NCI-H187 (cell line): ENCODE measurements at regions not wholly inside any gene's neighbourhood (a gene's known extent, or its start where the extent isn't known, plus 50 kb on each side); places are given as distances from the start of the nearest gene placed in this dataset.

Experiments used
- DNase-seq, 2 experiments: peaks; one replicate each; lab custom pipeline; 2025; lab: John Stamatoyannopoulos, UW

- no peak for DNase-seq
Measured at GRCh38 chr11:10358696-10359095, 53.8 kb downstream of the ADM start.

GRCh38 chr11:10359171-10359570, 54.3 kb downstream of the ADM start:
- no peak for DNase-seq

GRCh38 chr11:10360835-10361234, 56.0 kb downstream of the ADM start:
- DNase-seq, result no peak

- DNase-seq, result no peak
Measured at GRCh38 chr11:10365045-10365444, 60.2 kb downstream of the ADM start.

GRCh38 chr11:10366568-10367331, 61.9 kb downstream of the ADM start:
- DNase-seq, result no peak

- DNase-seq, result no peak
Measured at GRCh38 chr11:10371926-10372641, 67.2 kb downstream of the ADM start.

- DNase-seq, result peak; percentile 39 to 77
Measured at GRCh38 chr11:10373340-10373739, 68.5 kb downstream of the ADM start.

- DNase-seq, result no peak
Measured at GRCh38 chr11:10373929-10374328, 69.1 kb downstream of the ADM start.

- no peak for DNase-seq
Measured at GRCh38 chr11:10374386-10374785, 69.5 kb downstream of the ADM start.

- no peak for DNase-seq
Measured at GRCh38 chr11:10375280-10375971, 70.6 kb downstream of the ADM start.

- DNase-seq, result no peak
Measured at GRCh38 chr11:10376061-10376460, 71.2 kb downstream of the ADM start.

GRCh38 chr11:10377183-10377582, 72.3 kb downstream of the ADM start:
- no peak for DNase-seq

- DNase-seq, result no peak
Measured at GRCh38 chr11:10378362-10378761, 73.5 kb downstream of the ADM start.

GRCh38 chr11:10379022-10379421, 74.1 kb downstream of the ADM start:
- no peak for DNase-seq

GRCh38 chr11:10379426-10379825, 74.6 kb downstream of the ADM start:
- no peak for DNase-seq

GRCh38 chr11:10379871-10380568, 75.0 kb upstream of the AMPD3 start:
- peak in 1 of 2 experiments; percentile 69 for DNase-seq

GRCh38 chr11:10380921-10381320, 74.1 kb upstream of the AMPD3 start:
- DNase-seq, result no peak

- no peak for DNase-seq
Measured at GRCh38 chr11:10381736-10382135, 73.3 kb upstream of the AMPD3 start.

GRCh38 chr11:10382518-10382917, 72.5 kb upstream of the AMPD3 start:
- no peak for DNase-seq

- no peak for DNase-seq
Measured at GRCh38 chr11:10385696-10386095, 69.4 kb upstream of the AMPD3 start.

- DNase-seq, result no peak
Measured at GRCh38 chr11:10386361-10386760, 68.7 kb upstream of the AMPD3 start.

- no peak for DNase-seq
Measured at GRCh38 chr11:10386861-10387205, 68.2 kb upstream of the AMPD3 start.
